Immature natural killer cell (primary cell): ENCODE measurements at regions not wholly inside any gene's neighbourhood (a gene's known extent, or its start where the extent isn't known, plus 50 kb on each side); places are given as distances from the start of the nearest gene placed in this dataset.
"Not testable (repeated sequence)": the region's sequence is repeated elsewhere in the genome, so short reads cannot be mapped to it uniquely, and the experiment has no call there.

Source experiments
- DNase-seq, 3 donors: peaks; one replicate each; pipeline ENCODE4 v3.0.0; 2022; ENCODE audit warnings: mixed read lengths in 1 of 3
- H3K27ac Mint-ChIP-seq, 6 donors: one replicate each; pipeline ENCODE4 v1.8.0; 2020; ENCODE audit warnings: mixed read lengths in 6 of 6, mild to moderate bottlenecking in 5 of 6, inconsistent platforms in 4 of 6, moderate library complexity in 3 of 6
- H3K27me3 Mint-ChIP-seq, 3 donors: one replicate each; pipeline ENCODE4 v1.8.0; 2020 to 2021; ENCODE audit warnings: low read depth in 3 of 3, mild to moderate bottlenecking in 3 of 3, mixed read lengths in 3 of 3, moderate library complexity in 3 of 3, inconsistent platforms in 1 of 3
- H3K36me3 Mint-ChIP-seq, 3 donors: one replicate each; pipeline ENCODE4 v1.8.0; 2020; ENCODE audit warnings: mixed read lengths in 3 of 3, inconsistent platforms in 2 of 3, mild to moderate bottlenecking in 2 of 3
- H3K4me1 Mint-ChIP-seq, 2 donors: one replicate each; pipeline ENCODE4 v1.8.0; 2020; ENCODE audit warnings: inconsistent platforms in 2 of 2, mild to moderate bottlenecking in 2 of 2, mixed read lengths in 2 of 2, moderate library complexity in 1 of 2
- H3K4me3 Mint-ChIP-seq, 5 donors: one replicate each; pipeline ENCODE4 v1.8.0; 2020; ENCODE audit warnings: mild to moderate bottlenecking in 5 of 5, mixed read lengths in 5 of 5, inconsistent platforms in 3 of 5, moderate library complexity in 3 of 5
- H3K9me3 Mint-ChIP-seq, 6 donors: one replicate each; pipeline ENCODE4 v1.8.0; 2020; ENCODE audit warnings: mild to moderate bottlenecking in 6 of 6, mixed read lengths in 6 of 6, inconsistent platforms in 4 of 6, moderate library complexity in 3 of 6

DNA sequence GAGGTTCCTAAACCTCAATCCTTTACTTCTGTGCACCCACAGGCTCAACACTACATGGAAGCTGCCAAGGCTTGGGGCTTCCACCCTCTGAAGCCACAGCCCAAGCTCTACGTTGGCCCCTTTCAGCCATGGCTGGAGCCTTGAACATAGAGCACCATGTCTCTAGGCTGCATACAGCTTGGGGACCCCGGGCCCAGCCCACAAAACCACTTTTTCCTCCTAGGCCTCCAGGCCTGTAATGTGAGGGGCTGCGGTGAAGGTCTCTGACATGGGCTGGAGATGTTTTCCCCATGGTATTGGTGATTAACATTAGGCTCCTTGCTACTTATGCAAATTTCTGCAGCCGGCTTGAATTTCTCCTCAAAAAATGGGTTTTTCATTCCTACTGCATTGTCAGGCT lies 179.4 kb upstream of the C21orf91 start:
- peaks cover 5 to 24% (median 7%) of the 10 kb centered on the region in 6 donors for H3K9me3 Mint-ChIP-seq
- H3K27ac Mint-ChIP-seq, H3K36me3 Mint-ChIP-seq, H3K4me3 Mint-ChIP-seq, H3K27me3 Mint-ChIP-seq, H3K4me1 Mint-ChIP-seq, DNase-seq: not testable (repeated sequence)

DNA sequence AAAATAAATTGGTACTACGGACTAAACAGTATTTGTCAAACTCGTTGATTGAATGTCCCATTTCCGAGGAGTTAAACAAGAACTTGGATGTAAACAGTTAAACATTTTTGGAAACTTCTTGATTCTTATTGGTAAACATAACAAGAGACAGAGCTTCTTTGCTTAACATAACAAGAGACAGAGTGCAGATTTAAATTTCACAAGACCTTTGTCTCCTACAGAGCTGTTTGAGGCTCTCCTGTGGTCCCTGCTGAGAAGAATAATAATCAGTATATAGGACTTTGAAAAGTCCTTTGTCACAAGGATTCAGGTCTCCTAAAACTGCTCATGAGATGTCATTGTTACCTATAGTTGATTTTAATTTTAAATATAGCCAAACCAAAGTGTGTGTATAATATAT lies 170.6 kb upstream of the C21orf91 start:
- H3K27me3 Mint-ChIP-seq, result peaks cover 3 to 5% (median 4%) of the 10 kb centered on the region in 3 donors

DNA sequence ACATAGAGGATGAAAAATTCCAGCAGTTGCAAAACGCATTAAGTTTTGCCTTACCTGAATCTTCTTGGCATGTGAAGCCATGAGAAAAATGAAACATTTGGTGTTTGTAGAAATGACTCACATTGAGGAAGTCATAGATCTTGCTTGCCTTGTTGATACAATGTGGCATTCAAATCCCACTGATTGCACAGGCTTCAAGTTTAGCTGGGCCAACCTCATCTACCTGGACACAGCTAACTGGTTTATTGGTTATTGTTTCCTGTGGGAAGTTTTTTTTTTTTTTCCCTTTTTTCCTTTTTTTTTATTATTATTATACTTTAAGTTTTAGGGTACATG lies 168.9 kb upstream of the C21orf91 start:
- Mint-ChIP-seq H3K27ac (no peak overlapping the region), H3K36me3 (peaks cover 0 to under 1% (median 0%) of the 10 kb centered on the region in 3 donors), H3K27me3 (peaks cover 0 to 2% (median 1%) of the 10 kb centered on the region in 3 donors), H3K4me1 (no peaks in the 10 kb centered on the region), H3K9me3 (peaks cover 0 to 23% (median 4%) of the 10 kb centered on the region in 6 donors), H3K4me3 (no peak overlapping the region)
- no peak for DNase-seq

More for the DNA sequence above, 170.6 kb upstream of the C21orf91 start:
- Mint-ChIP-seq H3K4me3 (no peak overlapping the region), H3K36me3 (peaks cover 0 to 4% (median 0%) of the 10 kb centered on the region in 3 donors), H3K27ac (no peak overlapping the region), H3K9me3 (peaks cover 0 to 37% (median 10%) of the 10 kb centered on the region in 6 donors), H3K4me1 (no peaks in the 10 kb centered on the region)
- no peak for DNase-seq

DNA sequence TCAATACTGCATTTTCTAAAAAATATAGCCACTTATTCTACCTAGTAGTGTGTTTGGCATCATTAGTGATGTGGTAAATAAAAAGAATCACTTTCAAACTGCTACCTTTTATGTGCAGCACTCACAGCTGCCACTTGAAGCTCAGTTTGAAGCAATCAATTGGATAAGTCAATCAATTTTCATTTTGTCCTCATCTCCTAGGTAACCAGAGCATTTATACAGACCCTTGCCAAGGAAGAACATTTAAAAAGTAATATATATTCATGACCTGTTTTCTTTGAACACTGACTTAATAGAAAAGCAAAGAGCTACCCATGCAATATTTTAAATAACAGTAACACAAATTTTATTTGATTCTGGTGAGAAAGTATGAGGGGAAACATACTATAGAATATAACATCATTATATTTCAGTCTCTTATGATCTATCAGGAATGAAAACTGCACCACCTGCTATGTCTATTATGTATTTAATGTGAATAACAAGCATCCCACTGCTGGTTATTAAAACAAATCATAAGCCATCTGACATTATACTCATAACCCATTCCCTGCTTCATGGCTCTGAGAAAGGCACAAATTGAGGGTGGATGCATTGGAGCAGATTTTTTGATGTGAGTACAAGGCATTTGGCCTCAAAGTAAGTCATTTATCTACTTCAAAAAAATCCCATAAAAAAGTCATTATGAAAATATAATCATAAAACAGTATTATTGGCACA lies 168.4 kb upstream of the C21orf91 start:
- Mint-ChIP-seq H3K27me3 (peaks cover 0 to 2% (median 1%) of the 10 kb centered on the region in 3 donors), H3K9me3 (peaks cover 0 to 19% (median 3%) of the 10 kb centered on the region in 6 donors), H3K4me3 (no peak overlapping the region), H3K4me1 (no peaks in the 10 kb centered on the region), H3K36me3 (no peaks in the 10 kb centered on the region), H3K27ac (no peak overlapping the region)
- DNase-seq, result no peak

DNA sequence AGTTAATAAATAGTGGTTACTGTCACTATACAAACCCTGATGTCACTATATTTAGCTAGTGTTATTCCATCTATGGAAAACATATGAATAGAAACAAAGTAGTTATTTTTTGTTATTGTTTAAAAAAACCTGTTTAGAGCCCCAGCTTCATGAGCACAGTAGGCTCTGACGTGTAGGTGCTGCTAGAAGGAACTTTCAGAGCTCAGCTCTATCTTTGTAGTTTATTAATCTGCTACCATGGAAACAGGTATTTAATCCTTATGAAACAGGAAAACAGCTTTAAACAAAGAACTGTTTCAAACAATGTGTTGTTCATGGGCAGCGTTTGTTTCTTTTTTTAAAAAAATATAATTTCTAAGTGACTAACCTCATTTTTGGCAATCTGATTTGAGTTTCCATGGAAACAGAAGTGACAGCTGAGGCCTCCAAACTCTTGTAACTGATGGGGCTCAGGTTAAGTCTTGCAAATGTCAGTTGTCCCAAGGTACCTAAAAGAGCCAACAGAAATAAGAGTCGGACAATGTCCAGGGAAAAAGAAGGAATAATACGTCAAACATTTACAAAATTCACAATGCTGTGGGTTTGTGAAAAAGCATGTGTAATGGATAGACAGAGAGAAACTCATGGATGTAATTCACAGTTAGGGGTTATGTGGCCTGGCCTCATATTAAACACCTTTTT lies 162.0 kb upstream of the C21orf91 start:
- Mint-ChIP-seq H3K27ac (no peak overlapping the region), H3K36me3 (no peaks in the 10 kb centered on the region), H3K27me3 (peaks cover 0 to under 1% (median 0%) of the 10 kb centered on the region in 3 donors), H3K4me1 (no peaks in the 10 kb centered on the region), H3K9me3 (peaks cover 0 to 2% (median 0%) of the 10 kb centered on the region in 6 donors), H3K4me3 (no peak overlapping the region)
- DNase-seq, result no peak

DNA sequence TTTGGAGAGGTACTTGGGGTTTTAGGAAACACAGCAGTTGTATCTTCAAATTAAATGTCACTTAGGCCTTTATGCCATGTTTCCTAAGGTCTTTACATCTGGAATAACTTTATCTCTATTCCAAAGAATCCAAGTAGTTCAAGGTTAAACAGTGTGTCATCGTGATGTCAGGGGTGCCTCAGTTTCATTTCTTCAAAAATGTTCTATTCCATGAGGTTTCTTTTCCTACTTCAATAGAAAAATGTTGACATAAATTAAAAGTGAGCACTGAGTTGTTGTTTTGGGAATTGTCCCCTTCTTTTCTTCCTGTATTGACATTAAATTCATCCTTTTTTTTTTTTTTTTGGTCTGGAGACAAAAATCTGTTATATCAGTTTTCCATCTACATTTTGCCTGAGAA lies 160.6 kb upstream of the C21orf91 start:
- no peaks in the 10 kb centered on the region for H3K36me3 Mint-ChIP-seq
- no peak overlapping the region for H3K27ac Mint-ChIP-seq
- no peak for DNase-seq
- peaks cover 0 to 2% (median 0%) of the 10 kb centered on the region in 3 donors for H3K27me3 Mint-ChIP-seq
- no peaks in the 10 kb centered on the region for H3K4me1 Mint-ChIP-seq
- H3K4me3 Mint-ChIP-seq, result no peak overlapping the region
- H3K9me3 Mint-ChIP-seq, result peaks cover 0 to 4% (median 0%) of the 10 kb centered on the region in 6 donors

DNA sequence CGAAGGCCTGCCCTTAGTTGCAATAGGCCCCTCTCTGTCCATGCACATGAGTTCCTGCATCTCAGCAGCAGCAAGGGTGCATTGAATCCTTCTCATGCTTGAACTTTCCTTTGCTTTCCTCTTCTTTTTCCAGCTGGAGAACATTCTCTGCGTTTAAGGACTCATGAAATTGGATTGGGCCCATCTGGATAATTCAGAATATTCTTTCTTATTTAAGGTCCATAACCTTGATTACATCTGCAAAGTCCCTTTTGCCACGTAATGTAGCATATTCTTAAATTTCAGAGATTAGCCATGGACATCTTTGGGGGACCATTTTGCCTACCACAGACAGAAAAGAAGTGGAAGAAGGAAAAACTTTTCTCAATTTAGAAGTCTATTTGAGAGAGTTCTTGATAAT lies 159.7 kb upstream of the C21orf91 start:
- H3K9me3 Mint-ChIP-seq, result peaks cover 0 to 4% (median under 1%) of the 10 kb centered on the region in 6 donors

DNA sequence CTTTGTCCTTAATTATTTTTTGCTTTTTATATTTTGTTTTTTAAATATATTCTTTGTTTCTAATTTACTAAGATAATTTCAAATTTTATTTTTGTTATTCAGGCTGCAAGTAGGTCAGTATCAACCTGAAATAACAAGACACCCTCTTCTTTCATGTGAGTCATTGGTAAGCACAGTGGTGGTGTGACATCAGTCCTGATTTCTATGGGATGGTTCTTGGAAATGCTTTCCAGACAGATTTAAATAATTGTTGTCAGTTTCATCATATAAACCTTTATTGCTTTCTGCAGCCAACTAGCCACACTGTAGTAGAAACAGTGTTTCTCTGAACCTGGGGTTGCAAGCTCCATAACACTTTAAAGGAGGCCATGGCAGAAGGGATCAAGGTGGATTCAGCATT lies 157.5 kb upstream of the C21orf91 start:
- H3K27me3 Mint-ChIP-seq, result peaks cover 0 to 4% (median 0%) of the 10 kb centered on the region in 3 donors
- H3K4me3 Mint-ChIP-seq, result no peak overlapping the region
- H3K36me3 Mint-ChIP-seq, result no peaks in the 10 kb centered on the region
- no peak overlapping the region for H3K27ac Mint-ChIP-seq
- no peaks in the 10 kb centered on the region for H3K4me1 Mint-ChIP-seq
- DNase-seq, result no peak
- H3K9me3 Mint-ChIP-seq, result peaks cover 0 to 7% (median under 1%) of the 10 kb centered on the region in 6 donors

More for the DNA sequence above, 159.7 kb upstream of the C21orf91 start:
- Mint-ChIP-seq H3K27me3 (peaks cover 0 to 4% (median 0%) of the 10 kb centered on the region in 3 donors), H3K4me3 (no peak overlapping the region), H3K4me1 (no peaks in the 10 kb centered on the region), H3K36me3 (no peaks in the 10 kb centered on the region), H3K27ac (no peak overlapping the region)
- DNase-seq, result no peak

DNA sequence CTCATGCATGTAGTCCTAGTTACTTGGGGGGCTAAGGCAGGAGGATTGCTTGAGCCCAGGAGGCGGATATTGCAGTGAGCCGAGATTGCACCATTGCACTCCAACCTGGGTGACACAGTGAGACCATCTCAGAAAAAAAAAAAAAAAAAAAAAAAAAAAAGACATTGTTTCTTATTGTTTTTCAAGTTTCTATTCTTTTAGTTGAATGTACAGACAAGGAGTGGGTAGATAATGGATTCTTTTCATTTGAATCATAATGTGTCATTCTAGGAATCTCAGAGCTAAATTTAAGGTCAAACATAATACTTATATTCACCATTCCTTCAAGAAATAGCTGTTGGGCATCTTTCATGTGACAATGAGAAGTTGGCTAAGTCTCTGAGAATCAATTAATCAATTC lies 157.0 kb upstream of the C21orf91 start:
- peaks cover 0 to 10% (median 2%) of the 10 kb centered on the region in 6 donors for H3K9me3 Mint-ChIP-seq
- H3K4me3 Mint-ChIP-seq, result no peak overlapping the region
- H3K36me3 Mint-ChIP-seq, result no peaks in the 10 kb centered on the region
- no peak overlapping the region for H3K27ac Mint-ChIP-seq
- H3K27me3 Mint-ChIP-seq, result peaks cover 0 to 8% (median 0%) of the 10 kb centered on the region in 3 donors
- no peaks in the 10 kb centered on the region for H3K4me1 Mint-ChIP-seq
- DNase-seq, result no peak

DNA sequence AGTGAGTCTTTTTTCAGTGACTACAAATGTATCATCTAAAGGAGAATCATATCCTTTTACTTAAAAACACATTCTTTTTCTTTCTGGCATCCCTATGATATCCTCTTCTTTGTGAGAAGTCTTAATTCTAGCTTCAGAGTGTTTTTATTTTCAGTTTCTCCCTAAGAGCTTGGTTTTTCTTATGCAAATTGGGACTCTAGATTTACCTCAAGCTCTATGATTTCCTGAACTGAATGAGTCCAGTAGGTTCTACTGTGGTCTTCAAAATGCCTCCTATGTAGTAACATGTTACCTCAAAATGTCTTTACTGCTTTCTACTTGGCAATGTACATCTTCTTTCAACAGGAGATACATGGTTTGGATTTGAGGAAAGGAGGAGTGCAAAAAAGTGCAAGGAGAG lies 148.2 kb upstream of the C21orf91 start:
- H3K27me3 Mint-ChIP-seq, result peaks cover 0 to 6% (median 0%) of the 10 kb centered on the region in 3 donors
- H3K9me3 Mint-ChIP-seq, result peaks cover 0 to 5% (median 3%) of the 10 kb centered on the region in 6 donors
- H3K4me1 Mint-ChIP-seq, result no peaks in the 10 kb centered on the region

DNA sequence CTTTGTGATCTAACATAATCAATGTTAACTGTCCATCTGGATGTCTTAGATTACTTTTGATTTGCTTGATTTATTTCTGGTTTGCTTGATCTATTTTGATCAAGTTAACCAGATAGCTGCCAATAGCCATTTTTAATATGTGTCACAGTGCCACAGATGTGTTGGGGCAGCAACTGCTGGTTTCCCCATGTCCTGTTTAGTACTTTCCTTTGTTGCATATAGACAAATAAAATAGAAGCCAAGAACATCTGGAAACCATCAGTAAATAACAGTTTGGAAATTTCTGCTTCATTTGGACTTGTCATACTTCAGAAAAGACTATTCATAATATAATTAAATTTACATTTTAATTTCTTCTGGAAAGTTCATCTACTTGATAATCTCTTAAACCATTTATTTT lies 145.6 kb upstream of the C21orf91 start:
- peaks cover 0 to 2% (median 0%) of the 10 kb centered on the region in 6 donors for H3K9me3 Mint-ChIP-seq
- H3K27me3 Mint-ChIP-seq, result no peaks in the 10 kb centered on the region
- no peaks in the 10 kb centered on the region for H3K36me3 Mint-ChIP-seq
- no peak overlapping the region for H3K4me3 Mint-ChIP-seq
- no peak overlapping the region for H3K27ac Mint-ChIP-seq
- H3K4me1 Mint-ChIP-seq, result no peaks in the 10 kb centered on the region
- no peak for DNase-seq

More for the DNA sequence above, 148.2 kb upstream of the C21orf91 start:
- Mint-ChIP-seq H3K4me3 (no peak overlapping the region), H3K27ac (no peak overlapping the region), H3K36me3 (no peaks in the 10 kb centered on the region)
- DNase-seq, result no peak

DNA sequence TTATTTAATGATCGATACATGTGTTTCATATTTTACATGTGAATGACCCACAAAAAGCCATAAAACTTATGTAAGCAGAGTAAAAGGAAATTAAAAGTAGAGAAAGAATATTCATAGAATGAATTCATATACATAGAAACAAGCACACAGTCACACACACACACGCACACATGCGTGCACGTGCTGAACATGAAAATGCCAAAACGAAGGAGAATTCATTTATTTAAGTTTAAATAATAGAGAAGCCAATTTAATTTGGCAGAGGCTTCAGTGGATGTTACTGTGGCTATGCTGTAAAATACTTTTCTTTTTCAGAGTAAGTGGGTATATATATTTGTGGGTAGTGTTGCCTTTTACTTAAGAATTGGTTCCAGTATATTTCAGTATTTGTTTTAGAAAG lies 145.0 kb upstream of the C21orf91 start:
- Mint-ChIP-seq H3K27me3 (no peaks in the 10 kb centered on the region), H3K27ac (no peak overlapping the region), H3K4me1 (no peaks in the 10 kb centered on the region), H3K9me3 (peaks cover 0 to 2% (median 0%) of the 10 kb centered on the region in 6 donors), H3K36me3 (no peaks in the 10 kb centered on the region), H3K4me3 (no peak overlapping the region)
- no peak for DNase-seq

DNA sequence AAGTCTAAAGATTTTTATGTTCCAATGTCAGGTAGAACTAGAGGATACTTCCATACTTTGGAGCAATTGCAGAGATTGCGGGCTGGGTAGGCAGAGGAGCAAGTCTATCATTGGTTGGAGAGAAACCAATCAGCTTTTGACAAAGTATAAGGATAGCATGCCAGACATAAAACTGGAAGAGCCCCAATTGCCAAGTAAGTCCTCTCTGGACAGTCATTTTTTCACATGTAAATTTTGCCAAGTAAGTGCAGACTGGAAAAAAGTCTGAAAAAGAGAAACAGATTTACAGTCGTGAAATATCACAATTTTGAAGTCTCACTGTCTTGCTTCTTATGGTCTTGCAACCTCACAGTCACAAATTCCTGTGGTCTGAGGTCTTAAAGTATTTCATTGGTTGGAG lies 131.4 kb upstream of the C21orf91 start:
- H3K9me3 Mint-ChIP-seq, result peaks cover under 1 to 6% (median 2%) of the 10 kb centered on the region in 6 donors
- DNase-seq, result no peak
- no peaks in the 10 kb centered on the region for H3K36me3 Mint-ChIP-seq
- H3K4me1 Mint-ChIP-seq, result no peaks in the 10 kb centered on the region
- H3K27me3 Mint-ChIP-seq, result peaks cover 1 to 4% (median 2%) of the 10 kb centered on the region in 3 donors
- no peak overlapping the region for H3K4me3 Mint-ChIP-seq
- H3K27ac Mint-ChIP-seq, result no peak overlapping the region

DNA sequence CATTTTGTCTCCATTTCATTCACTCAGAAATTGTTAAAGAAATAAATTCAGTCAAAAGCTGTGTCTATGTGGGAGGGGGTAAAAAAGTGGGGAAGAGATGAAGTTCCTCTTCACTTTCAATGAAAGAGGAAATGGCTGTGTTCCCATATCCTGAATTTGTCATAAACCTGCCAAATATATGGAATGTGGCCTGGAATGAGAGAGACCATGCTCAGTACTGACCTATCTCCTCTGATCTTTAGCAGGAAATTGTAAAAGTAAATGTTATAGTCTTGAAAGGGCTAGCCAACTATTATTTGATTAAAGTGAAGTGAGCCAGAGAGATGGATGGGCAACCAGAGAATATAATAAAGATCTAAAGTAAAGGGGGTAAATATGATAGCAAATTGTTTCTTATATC lies 130.3 kb upstream of the C21orf91 start:
- H3K4me1 Mint-ChIP-seq, result no peaks in the 10 kb centered on the region
- no peak overlapping the region for H3K4me3 Mint-ChIP-seq
- peaks cover 0 to 4% (median 0%) of the 10 kb centered on the region in 3 donors for H3K36me3 Mint-ChIP-seq
- H3K9me3 Mint-ChIP-seq, result peaks cover 5 to 11% (median 10%) of the 10 kb centered on the region in 6 donors
- peaks cover 0 to 6% (median 1%) of the 10 kb centered on the region in 3 donors for H3K27me3 Mint-ChIP-seq
- no peak for DNase-seq
- no peak overlapping the region for H3K27ac Mint-ChIP-seq
